Hypothalamus (tissue), 51 donors: ENCODE measurements at regions not wholly inside any gene's neighbourhood (a gene's known extent, or its start where the extent isn't known, plus 50 kb on each side); places are given as distances from the start of the nearest gene placed in this dataset.
"Not testable (repeated sequence)": the region's sequence is repeated elsewhere in the genome, so short reads cannot be mapped to it uniquely, and the experiment has no call there.

Experiments
- DNase-seq, 51 donors: peaks; one replicate each; lab custom pipeline; 2025; lab: John Stamatoyannopoulos, UW

DNA sequence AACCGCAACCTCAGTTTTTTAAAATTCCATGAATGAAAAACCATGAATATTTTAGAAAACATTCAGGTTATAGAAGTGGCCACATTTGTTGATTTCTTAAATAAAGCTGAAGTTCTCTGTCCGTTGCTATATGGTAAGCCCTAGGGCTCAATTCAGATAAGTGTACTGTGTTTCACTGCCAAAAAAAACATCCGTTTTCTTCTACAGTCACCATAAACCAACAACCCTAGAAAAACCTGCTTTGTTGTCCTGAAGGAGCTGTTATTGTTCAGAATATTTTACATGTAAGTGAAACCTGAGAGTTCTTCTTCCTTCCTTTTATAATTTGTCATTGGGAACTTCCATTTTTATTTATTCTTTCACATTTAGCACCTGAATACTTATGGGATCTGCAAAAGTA, 274.1 kb downstream of the TFAP2A start:
- DNase-seq, result no peak

DNA sequence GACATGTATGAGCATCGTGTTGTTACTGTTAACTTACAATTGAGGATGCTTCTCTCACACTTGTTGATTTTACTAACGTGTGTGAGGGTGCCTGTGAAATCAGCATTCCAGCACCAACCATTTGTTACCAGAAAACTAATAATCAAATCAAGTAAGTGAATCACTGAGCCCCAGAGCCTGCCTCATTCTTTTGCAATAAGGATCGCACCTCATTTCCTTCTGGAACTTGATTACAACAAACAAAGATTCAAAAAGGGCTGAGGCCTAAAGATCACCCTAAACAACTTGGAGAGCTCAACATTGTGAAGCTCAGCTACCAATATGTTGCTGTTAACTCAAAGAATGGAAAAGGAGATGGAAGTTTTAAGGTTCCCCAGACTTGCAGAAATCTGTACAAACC, 274.7 kb downstream of the TFAP2A start:
- no peak for DNase-seq

DNA sequence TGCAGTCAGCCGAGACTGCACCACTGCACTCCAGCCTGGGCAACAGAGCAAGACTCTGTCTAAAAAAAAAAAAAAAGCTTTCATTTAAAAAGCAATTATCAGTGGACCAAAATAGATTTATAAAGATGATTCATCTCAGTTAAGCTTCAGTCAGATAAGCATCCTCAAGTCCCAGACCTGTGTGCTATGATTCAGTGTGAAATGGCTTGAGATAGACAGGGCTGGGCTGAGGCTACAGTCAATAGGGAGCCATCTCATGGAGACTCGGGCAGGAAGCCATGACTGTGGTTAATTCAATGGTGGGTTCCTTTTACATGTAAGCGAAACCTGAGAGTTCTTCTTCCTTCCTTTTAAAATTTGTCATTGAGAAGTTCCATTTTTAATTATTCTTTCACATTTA, 276.0 kb downstream of the TFAP2A start:
- no peak for DNase-seq

DNA sequence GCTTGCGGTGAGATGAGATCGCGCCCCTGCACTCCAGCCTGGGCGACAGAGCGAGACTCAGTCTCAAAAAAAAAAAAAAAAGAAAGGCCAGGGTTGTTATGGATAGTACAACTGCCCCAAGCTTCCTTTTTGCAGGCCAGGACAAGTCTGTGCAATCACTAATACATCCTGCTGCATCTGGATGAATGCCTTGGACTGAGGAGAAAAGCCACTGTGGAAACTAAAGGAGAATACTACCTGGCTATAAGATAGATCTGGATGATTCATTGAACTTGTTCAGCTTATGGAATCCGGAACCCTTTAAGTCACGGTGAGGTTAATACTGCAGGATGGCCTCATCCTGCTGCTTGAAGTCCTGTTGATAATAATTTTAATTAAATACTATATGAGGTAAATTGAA, 278.2 kb downstream of the TFAP2A start:
- no peak for DNase-seq

DNA sequence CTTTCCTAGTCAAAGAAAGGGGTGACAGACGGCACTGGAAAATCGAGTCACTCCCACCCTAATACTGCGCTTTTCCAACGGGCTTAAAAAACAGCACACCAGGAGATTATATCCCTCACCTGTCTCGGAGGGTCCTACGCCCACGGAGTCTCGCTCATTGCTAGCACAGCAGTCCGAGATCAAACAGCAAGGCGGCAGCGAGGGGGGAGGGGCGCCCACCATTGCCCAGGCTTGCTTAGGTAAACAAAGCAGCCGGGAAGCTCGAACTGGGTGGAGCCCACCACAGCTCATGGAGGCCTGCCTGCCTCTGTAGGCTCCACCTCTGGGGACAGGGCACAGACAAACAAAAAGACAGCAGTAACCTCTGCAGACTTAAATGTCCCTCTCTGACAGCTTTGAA, 280.7 kb downstream of the TFAP2A start:
- DNase-seq, result not testable (repeated sequence)

DNA sequence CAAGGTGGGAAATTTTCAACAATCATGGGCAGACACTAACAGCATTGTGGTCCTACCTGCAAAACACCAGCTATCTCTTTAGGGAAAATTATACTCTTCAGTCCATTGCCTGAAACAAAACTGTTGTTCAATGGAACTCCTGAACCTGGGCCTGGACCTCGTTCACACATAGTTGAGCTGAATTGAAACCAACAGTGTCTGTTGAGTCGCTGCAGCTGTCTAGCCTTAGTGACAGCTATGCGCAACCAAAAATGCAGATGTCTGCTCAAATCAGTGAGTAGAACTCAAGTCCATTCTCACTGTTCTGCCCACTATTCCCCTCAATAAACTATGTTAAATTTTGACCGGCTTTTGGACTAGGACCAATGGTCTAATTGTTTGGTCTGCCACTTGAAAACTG, 286.2 kb downstream of the TFAP2A start:
- no peak for DNase-seq

DNA sequence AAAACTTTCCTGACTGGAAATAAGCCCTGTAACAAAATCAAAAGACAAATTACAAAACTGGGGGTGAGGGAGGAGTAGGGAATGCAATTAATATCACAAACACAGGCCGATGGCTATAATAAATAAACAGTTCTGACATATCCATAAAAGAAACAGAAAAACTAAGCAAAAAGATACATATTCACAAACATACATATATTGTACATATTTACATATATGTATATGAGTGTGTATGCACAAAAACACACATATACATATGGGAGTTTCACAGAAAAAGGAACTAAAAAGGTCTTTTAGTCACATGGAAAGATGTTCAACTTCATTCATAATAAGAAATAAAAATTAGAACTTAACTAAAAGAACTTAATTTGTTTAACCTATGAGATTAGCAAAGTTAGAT, 292.7 kb downstream of the TFAP2A start:
- DNase-seq, result no peak

DNA sequence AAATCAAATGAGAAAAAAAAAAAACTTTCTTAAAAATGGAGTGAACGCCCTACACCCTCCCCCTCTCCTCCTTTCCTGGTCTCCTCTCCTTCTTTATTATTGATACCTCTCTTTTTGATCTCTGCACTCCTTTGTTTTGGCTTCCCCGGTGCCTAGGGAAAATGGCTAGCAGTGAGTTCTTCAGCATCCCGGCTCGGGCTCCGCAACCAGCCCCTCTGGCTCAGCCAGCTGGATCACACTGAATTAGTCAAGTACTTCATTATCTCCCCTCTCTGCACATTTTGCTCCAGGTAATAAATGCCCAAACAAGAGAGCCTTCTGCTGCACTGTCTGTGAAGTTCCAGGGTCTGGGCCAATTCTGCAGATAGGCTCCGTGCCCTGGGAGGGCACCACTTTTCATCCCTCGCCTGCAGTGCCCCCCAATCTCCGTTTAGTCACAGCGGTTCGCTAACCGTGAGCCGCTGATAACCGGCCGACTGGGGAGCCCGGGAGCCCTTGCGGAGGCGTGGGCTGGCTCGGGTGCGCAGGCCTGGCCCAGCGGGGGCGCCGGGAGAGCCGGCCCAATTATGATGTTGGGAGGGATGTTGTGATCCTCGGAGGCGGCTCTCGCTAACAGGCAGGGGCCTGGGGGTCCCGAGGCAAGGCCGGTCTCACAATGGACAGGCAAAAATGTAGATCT, 301.9 kb downstream of the TFAP2A start:
- DNase-seq, result no peak

DNA sequence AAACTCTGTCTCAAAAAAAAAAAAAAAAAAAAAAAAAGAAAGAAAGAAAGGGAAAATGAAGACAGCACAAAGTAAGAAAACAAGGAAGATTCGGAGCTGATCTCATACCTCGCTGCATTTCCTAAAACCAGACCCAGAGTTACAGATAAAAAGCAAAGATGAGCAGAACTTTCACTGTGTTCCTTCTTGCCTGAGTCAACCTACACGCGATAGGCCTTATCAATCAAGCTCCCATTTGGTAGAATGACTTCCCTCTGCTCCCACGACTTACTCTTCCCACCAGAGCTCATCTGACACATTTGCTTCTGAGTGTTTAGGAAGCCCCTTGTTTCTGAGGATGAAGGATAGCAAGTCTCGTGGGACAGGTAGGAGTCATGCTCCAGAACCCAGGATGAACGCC, 302.9 kb downstream of the TFAP2A start:
- DNase-seq, result no peak

DNA sequence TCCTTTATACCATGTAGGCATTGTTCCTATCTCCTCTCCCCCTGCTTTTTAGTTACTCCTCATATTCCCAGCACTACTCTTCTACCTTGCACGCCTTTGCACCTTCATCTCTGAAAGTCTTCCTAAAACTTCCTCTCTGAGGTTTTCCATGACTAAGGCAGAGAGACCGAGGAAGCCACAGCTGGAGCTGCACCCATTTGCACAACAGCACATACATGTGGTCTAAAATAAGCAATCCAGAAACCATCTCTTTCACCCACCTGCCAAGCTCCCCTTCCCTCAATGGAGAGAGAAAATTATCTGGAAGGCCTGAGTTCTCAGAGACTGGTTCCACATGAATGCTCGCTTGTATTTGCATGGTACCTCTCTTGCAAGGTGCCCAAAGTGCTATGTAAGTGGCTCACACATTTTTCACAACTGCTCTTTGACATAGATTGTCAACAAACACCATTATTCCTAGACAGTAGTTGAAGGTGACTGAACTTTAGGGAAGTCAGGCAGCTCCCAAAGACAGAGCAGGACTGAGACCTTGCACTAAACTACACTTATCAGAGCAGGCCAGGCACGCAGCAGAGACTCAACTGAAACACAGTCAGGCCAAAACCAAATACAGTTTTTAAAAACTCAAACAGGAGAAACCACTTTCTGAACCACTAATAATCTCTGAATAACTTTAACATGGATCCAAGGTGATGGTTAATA, 313.2 kb downstream of the TFAP2A start:
- DNase-seq, result no peak

DNA sequence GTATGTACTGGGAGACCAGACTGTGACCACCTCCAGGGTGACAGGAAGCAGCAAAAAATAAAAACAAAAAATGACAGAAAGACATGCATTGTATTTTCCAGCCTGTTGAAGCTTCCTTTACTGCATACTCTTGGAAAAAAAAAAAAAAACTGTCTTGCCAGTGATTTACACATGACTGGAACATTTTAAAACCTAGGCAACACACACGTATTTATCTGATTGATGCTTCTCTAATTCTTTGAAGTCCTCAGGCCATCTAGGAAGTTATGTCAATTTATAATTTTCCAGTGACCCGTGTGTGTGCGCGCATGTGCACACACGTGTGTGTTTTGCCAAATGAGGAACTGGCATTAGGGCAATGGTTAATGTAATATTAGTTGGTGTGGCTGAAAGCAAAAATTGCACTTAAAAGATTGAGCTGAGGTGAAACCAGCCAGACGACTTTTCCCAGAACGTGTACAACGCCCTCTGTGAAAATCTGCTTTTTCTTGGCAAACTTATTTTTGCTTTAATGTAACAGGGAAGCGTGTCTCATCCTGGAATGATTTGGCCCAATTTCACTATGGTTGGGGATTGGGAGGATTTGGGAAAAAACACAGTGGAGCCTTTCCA, 315.2 kb downstream of the TFAP2A start:
- DNase-seq, result no peak

DNA sequence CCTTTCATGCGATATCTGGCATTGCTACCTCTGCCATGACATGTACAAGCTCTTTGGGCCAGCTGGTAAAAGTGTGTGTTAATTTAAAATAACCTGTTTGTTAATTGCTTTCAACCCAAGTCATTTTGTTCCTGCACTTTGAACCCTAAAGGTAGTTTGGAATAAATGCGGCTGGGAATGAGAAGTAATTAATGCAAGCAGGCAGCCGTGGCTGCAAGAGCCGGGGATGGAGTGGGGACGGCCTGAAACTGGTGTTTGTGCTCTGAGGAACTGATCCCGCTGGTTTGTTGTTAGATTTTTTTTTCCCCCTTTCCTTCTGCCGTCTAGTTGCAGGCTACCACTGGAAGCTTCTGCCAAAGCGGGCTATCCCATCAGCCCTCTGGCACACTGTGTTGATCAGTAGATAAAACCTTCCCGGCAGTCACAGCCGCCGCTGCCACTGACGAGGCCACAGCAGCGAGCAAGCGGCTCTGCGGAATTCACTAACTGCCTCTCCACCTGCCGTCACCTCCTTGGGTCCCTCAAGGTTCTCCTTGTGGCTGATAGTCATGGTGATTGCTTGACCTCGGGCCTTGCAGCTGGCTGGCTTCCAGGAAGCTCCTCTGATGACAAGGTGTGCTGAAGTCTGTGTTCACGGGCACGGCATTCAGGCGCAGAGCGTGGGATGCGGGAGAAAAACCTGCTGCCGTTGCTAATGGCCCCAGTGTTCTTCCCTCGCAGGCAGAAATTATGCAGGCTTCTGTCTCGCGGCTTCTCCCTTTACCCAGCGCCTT, 315.9 kb downstream of the TFAP2A start:
- DNase-seq, result peak in 7 of 51 donors; percentile 1 to 24 (median 8)

DNA sequence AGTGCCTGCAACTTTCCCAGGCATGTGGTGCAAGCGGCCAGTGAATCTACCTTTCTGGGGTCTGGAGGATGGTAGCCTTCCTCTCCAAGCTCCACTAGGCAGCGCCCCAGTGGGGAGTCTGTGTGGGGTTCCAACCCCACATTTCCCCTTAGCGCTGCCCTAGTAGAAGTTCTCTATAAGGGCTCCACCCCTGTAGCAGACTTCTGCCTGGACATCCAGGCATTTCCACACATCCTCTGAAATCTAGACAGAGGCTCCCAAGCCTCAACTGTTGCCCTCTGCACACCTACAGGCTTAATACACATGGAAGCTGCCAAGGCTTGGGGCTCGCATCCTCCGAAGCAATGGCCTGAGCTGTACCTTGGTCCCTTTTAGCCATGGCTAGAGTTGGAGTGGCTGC, 321.6 kb downstream of the TFAP2A start:
- no peak for DNase-seq

DNA sequence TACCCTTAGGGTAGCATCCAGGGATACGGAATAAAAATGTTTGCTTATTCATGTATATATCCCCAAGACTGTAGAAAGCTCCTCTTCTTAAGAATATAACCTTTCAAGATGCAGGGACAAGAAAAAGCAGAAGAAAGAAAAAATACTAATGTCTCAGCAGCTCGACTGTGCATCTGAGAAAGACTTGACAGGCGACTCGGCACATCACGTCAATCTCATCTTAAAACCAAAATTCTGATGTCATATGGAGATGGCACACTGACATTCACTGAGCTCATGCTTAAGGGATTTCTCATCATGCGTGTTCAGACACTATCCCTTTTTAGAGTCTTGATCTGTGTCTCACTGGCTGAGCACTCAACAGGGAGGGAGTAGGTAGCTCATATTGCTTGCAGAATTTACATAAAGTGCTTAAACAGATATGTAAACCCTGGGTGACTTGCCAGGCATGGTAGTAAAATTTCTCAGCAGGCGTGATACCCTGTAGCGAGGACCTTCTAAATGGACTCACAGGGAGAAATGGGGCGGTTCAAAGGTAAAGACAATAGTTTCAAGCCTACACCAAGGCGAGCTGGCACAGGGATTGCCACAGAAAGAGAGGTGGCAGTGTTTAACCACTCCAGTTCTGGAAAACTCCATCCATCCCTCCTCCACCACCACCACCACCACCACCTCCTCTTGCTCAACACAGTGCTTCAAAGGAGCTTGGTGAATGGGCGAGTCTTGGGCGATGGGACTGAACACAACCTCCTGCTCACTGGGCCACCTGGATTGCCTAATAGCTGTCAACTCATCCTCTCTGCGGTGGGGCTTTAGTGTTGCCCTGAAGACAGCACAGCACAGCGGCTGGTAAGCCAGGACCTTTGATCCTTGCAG, 330.5 kb downstream of the TFAP2A start:
- DNase-seq, result no peak

DNA sequence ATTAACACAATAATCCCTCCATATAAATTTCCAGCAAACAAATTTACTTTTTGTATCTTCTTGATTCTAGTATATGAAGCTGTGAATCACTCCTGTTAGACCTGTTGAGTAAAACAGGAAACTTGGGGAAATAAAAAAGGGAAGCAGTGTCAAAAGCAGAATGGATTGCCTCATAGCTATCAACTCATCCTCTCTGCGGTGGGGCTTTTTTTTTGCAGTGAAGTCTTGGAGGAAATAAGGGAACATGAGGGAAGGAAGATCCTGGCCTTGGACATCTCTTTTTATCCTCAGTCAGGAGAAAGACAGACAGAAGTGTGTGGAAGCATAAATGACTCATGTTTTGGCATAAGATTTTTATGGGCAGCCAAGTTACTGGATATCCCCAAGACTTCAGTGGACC, 332.5 kb downstream of the TFAP2A start:
- DNase-seq, result no peak

DNA sequence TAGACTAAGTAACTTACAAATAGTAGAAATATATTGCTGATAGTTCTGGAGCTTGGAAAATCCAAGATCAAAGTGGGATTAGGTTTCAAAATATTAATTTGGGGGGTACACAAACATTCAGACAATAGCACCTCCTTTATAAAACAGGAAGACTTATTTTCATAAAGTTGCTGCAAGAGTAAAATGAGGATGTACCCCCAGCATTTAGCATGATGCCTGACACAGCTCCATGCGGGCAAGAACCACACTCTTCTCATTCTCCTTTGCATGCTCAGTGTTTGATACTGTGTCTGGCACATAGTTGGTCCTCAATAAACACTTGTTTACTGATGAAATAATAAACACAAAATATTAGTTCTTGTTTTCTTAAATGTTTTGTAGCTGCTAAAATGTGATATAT, 332.9 kb downstream of the TFAP2A start:
- no peak for DNase-seq

DNA sequence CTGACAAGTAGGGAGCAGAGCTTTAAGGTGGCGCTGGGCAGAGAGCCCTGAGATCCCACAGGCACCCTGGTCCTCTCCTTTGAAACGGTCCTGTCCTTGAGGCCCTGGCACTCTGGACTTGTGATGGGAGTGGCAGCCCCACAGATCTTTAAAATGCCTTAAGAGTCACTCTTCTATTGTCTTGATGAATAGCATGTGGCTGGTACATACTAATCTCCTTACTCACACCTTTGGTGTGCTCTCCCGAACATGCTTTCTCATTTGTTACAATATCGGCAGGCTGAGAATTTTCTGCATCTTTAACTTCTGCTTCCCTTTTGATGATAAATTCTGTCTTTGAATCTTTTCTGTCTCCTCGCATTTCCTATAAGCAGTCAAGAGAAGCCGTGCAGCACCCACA, 333.8 kb downstream of the TFAP2A start:
- DNase-seq, result no peak

DNA sequence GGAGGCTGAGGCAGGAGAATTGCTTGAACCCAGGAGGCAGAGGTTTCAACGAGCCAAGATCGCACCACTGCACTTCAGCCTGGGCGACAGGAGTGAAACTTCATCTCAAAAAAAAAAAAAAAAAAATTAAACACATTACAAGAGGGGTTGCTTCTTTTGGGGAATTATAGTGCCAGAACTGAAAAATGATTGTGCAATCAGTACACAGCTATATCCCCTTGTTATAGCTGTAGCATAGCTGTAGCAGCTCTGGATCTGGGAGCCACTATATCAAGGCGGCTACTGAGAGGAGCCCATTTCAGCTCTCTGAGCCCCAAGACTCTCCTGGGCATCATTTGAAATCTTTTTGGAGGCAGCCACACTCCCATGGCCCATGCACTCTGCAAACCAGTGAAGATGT, 334.3 kb downstream of the TFAP2A start:
- no peak for DNase-seq

DNA sequence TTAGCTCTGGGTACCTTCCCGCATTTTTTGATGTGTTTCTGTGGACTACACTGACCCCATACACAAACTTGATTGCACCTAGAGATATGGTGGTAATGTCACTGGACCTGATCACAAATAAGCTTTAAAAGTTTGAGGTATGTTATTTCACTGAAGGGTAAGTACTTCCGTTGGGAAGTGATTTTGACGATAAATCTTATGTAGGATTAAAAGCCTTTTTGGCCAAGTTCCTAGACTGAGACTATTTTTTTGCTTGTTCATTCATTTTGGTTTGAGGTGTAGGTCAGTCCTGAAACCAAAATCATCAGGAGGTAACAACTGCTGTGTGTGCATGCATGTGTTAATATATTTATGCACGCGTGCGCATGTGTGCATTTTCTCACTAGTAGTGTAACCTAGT, 336.3 kb downstream of the TFAP2A start:
- DNase-seq, result no peak

DNA sequence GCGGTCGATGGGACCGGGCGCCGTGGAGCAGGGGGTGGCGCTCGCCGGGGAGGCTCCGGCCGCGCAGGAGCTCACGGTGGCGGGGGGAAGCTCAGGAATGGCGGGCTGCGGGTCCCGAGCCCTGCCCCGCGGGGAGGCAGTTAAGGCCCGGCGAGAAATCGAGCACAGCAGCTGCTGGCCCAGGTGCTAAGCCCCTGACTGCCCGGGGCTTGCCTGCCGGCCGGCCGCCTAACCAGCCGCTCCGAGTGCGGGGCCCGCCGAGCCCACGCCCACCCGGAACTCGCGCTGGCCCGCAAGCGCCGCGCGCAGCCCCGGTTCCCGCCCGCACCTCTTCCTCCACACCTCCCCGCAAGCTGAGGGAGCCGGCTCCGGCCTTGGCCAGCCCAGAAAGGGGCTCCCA, 340.1 kb downstream of the TFAP2A start:
- not testable (repeated sequence) for DNase-seq
